ENCODE measurements at regions not wholly inside any gene's neighbourhood (a gene's known extent, or its start where the extent isn't known, plus 50 kb on each side); places are given as distances from the start of the nearest gene placed in this dataset.

GRCh38 chr2:42924418-42924886 is 132.1 kb upstream of the HAAO start:
- POLR2A ChIA-PET: no interaction called here
- CTCF ChIA-PET: interaction anchor here (0.6 to 0.7 kb wide), 2 partner anchors 560 to 653 kb away, joined by 3 to 7 read pairs; no protein-coding TSS in a partner anchor
- no peak for DNase-seq (ENCODE audit: low read depth, low spot score)
- intact Hi-C loops (cut with micrococcal nuclease; ENCODE audit: unreplicated experiment) (no loop called here), in situ Hi-C loops (cut with HindIII; ENCODE audit: low pct_unique_long_range_greater_than_20kb, low sequenced_read_pairs) (no loop called here)
- Histone ChIP-seq H3K36me3 (ENCODE audit: control insufficient read depth, insufficient read depth, low read length) (no peaks in the 10 kb centered on the region), H3K27me3 (ENCODE audit: control insufficient read depth, insufficient read depth, low read length) (no peaks in the 10 kb centered on the region), H3K27ac (ENCODE audit: low read length) (no peak overlapping the region), H3K4me1 (ENCODE audit: control insufficient read depth, insufficient read depth, low read length) (peaks cover 3% of the 10 kb centered on the region; the same call in 1 of the 2 replicates), H3K9me3 (ENCODE audit: control insufficient read depth, insufficient read depth, low read depth, low read length) (no peaks in the 10 kb centered on the region), H3K4me3 (ENCODE audit: low read depth in 2 of 2, low read length in 2 of 2) (no peak overlapping the region)
- no peak for ATAC-seq
- no TSS peak for BruUV-seq (replicated peaks)
- TF ChIP-seq, protein P1, sequence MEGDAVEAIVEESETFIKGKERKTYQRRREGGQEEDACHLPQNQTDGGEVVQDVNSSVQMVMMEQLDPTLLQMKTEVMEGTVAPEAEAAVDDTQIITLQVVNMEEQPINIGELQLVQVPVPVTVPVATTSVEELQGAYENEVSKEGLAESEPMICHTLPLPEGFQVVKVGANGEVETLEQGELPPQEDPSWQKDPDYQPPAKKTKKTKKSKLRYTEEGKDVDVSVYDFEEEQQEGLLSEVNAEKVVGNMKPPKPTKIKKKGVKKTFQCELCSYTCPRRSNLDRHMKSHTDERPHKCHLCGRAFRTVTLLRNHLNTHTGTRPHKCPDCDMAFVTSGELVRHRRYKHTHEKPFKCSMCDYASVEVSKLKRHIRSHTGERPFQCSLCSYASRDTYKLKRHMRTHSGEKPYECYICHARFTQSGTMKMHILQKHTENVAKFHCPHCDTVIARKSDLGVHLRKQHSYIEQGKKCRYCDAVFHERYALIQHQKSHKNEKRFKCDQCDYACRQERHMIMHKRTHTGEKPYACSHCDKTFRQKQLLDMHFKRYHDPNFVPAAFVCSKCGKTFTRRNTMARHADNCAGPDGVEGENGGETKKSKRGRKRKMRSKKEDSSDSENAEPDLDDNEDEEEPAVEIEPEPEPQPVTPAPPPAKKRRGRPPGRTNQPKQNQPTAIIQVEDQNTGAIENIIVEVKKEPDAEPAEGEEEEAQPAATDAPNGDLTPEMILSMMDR (IDR thresholded peaks at IDR 0.05): no peak
- TF ChIP-seq POLR2AphosphoS5 (IDR thresholded peaks at IDR 0.05; ENCODE audit: low read depth, low read length): no peak
- TF ChIP-seq TCF7L2 (IDR thresholded peaks at IDR 0.05; ENCODE audit: low read depth, low read length): no peak
- no peak for TF ChIP-seq REST (IDR thresholded peaks at IDR 0.05; ENCODE audit: insufficient read depth in 1 of 2, low read depth in 2 of 2, low read length in 1 of 2)
- no peak for TF ChIP-seq SIN3A (IDR thresholded peaks at IDR 0.05; ENCODE audit: borderline replicate concordance, insufficient read depth, low read depth, low read length)

DNA sequence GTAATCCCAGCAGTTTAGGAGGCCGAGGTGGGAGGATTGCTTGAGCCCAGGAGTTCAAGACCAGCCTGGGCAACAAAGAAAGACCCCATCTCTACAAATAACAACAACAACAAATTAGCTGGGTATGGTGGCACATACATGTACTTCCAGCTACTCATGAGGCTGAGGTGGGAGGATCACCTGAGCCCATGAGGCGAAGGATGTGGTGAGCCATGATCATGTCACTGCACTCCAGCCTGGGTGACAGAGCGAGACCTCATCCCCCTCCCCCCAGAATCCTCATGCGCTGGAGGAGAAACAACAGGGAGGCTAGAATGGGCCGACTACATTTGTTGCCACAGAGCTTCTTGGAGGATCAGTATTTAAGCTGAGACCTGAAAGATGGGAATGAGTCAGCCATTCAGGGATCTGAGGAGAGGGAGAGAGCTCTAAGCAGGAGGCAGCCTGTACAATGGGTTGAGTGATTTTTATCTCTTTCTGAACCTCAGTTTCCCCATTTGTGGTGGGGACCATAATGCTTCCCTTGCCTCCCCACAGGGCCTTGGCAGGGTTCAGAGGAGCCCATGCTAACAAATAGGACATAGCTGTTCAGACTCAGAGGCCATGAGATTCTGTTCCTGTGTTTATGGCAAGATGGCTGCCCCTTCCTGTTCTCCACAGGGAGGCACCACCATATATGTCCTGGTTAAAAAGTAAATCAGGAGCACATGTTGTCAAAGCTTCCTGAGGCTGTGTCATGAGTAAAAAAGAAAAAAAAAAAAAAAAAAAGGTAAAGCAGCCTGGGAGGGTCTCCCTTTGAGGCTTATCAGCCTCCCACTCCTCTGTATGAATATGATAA is 131.4 kb upstream of the HAAO start:
- in situ Hi-C loops (cut with HindIII; ENCODE audit: low pct_unique_long_range_greater_than_20kb, low sequenced_read_pairs): no loop called here
- no peak overlapping the region for H3K4me3 ChIP-seq (ENCODE audit: low read depth in 2 of 2, low read length in 2 of 2)
- H3K9me3 ChIP-seq (ENCODE audit: control insufficient read depth, insufficient read depth, low read depth, low read length): no peaks in the 10 kb centered on the region
- H3K27ac ChIP-seq (ENCODE audit: low read length): no peak overlapping the region
- no peaks in the 10 kb centered on the region for H3K27me3 ChIP-seq (ENCODE audit: control insufficient read depth, insufficient read depth, low read length)
- no peak for ATAC-seq
- TF ChIP-seq SIN3A (IDR thresholded peaks at IDR 0.05; ENCODE audit: borderline replicate concordance, insufficient read depth, low read depth, low read length) (no peak), TCF7L2 (IDR thresholded peaks at IDR 0.05; ENCODE audit: low read depth, low read length) (no peak), POLR2AphosphoS5 (IDR thresholded peaks at IDR 0.05; ENCODE audit: low read depth, low read length) (no peak), REST (IDR thresholded peaks at IDR 0.05; ENCODE audit: insufficient read depth in 1 of 2, low read depth in 2 of 2, low read length in 1 of 2) (no peak)
- TF ChIP-seq, protein P1 (IDR thresholded peaks at IDR 0.05): no peak
- intact Hi-C loops (cut with micrococcal nuclease; ENCODE audit: unreplicated experiment): no loop called here
- DNase-seq (ENCODE audit: low read depth, low spot score): no peak
- ChIA-PET POLR2A (interaction anchor here (0.6 kb wide), 1 partner anchor 75 kb away, joined by 4 read pairs; no protein-coding TSS in a partner anchor), CTCF (no interaction called here)
- peaks cover 3% of the 10 kb centered on the region; the same call in 1 of the 2 replicates for H3K4me1 ChIP-seq (ENCODE audit: control insufficient read depth, insufficient read depth, low read length)
- no peaks in the 10 kb centered on the region for H3K36me3 ChIP-seq (ENCODE audit: control insufficient read depth, insufficient read depth, low read length)
- BruUV-seq (replicated peaks): no TSS peak

Data from Panc1 (cell line).